Gastrocnemius medialis (tissue), 4 donors: ENCODE measurements at regions not wholly inside any gene's neighbourhood (a gene's known extent, or its start where the extent isn't known, plus 50 kb on each side); places are given as distances from the start of the nearest gene placed in this dataset.

Experiments used
- ATAC-seq, 2 donors: fragments of 150-250 bp; one replicate each; pipeline ENCODE4 v1.9.1; 2016
- DNase-seq, 2 donors: peaks; one replicate each; pipeline ENCODE4 v3.0.0-alpha.2; 2019
- H3K27ac ChIP-seq, 4 donors: fragments of 200-600 bp; sonication (generic); 1 replicate in 1 of 4; 2 replicates in 3 of 4; pipeline ENCODE4 v1.5.1; 2016 to 2018; ENCODE audit warnings: mild to moderate bottlenecking in 2 of 4, moderate library complexity in 1 of 4
- H3K27me3 ChIP-seq, 3 donors: fragments of 200-600 bp; sonication (generic) in 2 of 3; 1 replicate in 1 of 3; 2 replicates in 2 of 3; pipeline versions ENCODE4 v1.5.1 to v1.6.0; 2016 to 2019; ENCODE audit warnings: mild to moderate bottlenecking in 1 of 3, moderate library complexity in 1 of 3
- H3K36me3 ChIP-seq, 2 donors: fragments of 200-600 bp; sonication (generic) in 1 of 2; one replicate each; pipeline ENCODE4 v1.5.1; 2017 to 2018
- H3K4me1 ChIP-seq, 2 donors: fragments of 200-600 bp; sonication (generic) in 1 of 2; one replicate each; pipeline ENCODE4 v1.5.1; 2016 to 2017; ENCODE audit warnings: mild to moderate bottlenecking in 2 of 2
- H3K4me3 ChIP-seq, 4 donors: fragments of 200-600 bp; sonication (generic) in 3 of 4; 1 replicate in 1 of 4; 2 replicates in 3 of 4; pipeline ENCODE4 v1.5.1; 2016 to 2019; ENCODE audit warnings: mild to moderate bottlenecking in 2 of 4
- H3K9me3 ChIP-seq, 3 donors: fragments of 200-600 bp; sonication (generic) in 2 of 3; 1 replicate in 1 of 3; 2 replicates in 2 of 3; pipeline ENCODE4 v1.5.1; 2016 to 2019
- POLR2A ChIP-seq, 2 donors: fragments of 450-650 bp; IDR thresholded peaks; one replicate each; pipeline ENCODE4 v1.6.1; 2017; ENCODE audit warnings: antibody characterized with exemption in 2 of 2, mild to moderate bottlenecking in 2 of 2, moderate library complexity in 2 of 2
- in situ Hi-C, 4 donors: fragments of 200-750 bp; cut with MboI; loops; one replicate each; pipeline versions ENCODE4 v1.15.0 to v1.8.0; 2017; ENCODE audit warnings: low sequenced_read_pairs in 4 of 4
- intact Hi-C: fragments of 100-400 bp; cut with DNase I; formaldehyde crosslinking; loops from one replicate; pipeline ENCODE4 v1.15.1; 2023; ENCODE audit warnings: low total_unique reads
- TF ChIP-seq, protein P1 (sequence below), 5 experiments: fragments of 450-650 bp in 3 of 5; fragments of 200-600 bp in 2 of 5; sonication (generic) in 2 of 5; IDR thresholded peaks in 4 of 5; conservative IDR thresholded peaks in 1 of 5; 1 replicate in 4 of 5; 2 replicates in 1 of 5; pipeline ENCODE4 v1.5.1; 2016 to 2019; ENCODE audit warnings: antibody characterized with exemption in 5 of 5, mild to moderate bottlenecking in 3 of 5, moderate library complexity in 3 of 5

DNA sequence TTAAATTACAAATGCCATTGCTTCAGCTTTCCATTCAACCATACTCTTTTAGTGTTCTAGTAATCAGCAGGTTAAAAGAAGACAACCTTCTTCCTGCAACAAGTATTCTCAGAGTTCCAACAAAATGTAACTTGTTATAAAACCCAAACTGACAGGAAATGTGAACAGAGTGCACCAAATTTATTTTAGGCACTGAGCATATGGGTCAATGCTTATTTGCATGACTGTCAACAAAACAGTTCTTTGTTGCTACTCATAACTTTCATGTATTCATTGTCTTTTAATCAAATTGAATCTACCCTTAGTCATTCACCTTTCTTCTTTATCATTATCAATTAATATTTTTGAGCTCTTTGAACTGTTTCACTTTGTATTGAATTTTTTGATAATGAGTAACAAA is 554.1 kb downstream of the DACH1 start:
- Histone ChIP-seq H3K9me3 (no peaks in the 10 kb centered on the region), H3K27ac (no peak overlapping the region), H3K27me3 (no peaks in the 10 kb centered on the region), H3K4me1 (no peaks in the 10 kb centered on the region), H3K36me3 (no peaks in the 10 kb centered on the region), H3K4me3 (no peak overlapping the region)
- TF ChIP-seq, protein P1, sequence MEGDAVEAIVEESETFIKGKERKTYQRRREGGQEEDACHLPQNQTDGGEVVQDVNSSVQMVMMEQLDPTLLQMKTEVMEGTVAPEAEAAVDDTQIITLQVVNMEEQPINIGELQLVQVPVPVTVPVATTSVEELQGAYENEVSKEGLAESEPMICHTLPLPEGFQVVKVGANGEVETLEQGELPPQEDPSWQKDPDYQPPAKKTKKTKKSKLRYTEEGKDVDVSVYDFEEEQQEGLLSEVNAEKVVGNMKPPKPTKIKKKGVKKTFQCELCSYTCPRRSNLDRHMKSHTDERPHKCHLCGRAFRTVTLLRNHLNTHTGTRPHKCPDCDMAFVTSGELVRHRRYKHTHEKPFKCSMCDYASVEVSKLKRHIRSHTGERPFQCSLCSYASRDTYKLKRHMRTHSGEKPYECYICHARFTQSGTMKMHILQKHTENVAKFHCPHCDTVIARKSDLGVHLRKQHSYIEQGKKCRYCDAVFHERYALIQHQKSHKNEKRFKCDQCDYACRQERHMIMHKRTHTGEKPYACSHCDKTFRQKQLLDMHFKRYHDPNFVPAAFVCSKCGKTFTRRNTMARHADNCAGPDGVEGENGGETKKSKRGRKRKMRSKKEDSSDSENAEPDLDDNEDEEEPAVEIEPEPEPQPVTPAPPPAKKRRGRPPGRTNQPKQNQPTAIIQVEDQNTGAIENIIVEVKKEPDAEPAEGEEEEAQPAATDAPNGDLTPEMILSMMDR (IDR thresholded peaks at IDR 0.05 in 4 of 5, conservative IDR thresholded peaks at IDR 0.05 in 1 of 5) = no peak
- no peak for TF ChIP-seq POLR2A (IDR thresholded peaks at IDR 0.05)
- in situ Hi-C loops = no loop called here
- no peak for DNase-seq
- ATAC-seq = no peak
- intact Hi-C loops = no loop called here

DNA sequence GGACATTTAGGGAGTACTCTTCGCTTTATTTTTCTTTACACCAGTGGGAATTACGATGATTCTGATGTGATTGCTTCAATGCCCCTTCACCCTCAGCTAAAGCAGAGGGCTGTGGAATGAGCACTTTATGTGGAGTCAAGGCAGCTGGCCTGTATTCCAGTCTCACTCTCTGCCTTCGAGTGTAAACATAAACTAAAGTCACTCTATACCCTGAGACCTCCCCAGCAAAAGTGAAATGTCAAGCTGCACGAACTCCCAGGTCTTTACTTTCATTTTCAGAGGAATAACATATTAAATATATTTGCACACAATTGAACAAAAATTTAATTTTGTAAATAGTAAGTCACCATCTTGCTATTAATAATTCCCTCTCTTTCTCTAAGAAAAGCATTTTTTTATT is 557.1 kb downstream of the DACH1 start:
- H3K4me3 ChIP-seq = no peak overlapping the region
- in situ Hi-C loops = no loop called here

DNA sequence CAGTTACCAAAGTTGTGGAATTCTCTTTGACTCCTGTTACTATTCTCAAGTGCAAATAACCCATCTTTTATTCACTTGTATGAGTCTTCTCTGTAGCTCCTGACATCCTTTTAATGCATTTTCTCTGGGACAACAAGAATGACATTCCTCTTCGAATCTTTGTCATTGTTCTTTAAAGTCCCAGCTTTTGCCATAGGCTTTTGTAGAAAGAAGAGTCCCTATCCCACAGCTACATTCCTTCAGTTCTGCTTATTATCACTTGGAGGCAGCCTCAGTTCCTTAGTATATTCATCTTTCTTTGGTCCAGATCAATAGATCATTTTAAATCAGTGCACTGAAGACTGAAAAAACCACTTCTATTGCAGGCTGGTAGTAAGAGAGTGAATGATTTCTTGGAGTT is 560.2 kb downstream of the DACH1 start:
- no peak overlapping the region for H3K4me3 ChIP-seq
- H3K4me1 ChIP-seq = no peaks in the 10 kb centered on the region
- H3K27me3 ChIP-seq = no peaks in the 10 kb centered on the region
- TF ChIP-seq POLR2A (IDR thresholded peaks at IDR 0.05) = no peak
- TF ChIP-seq, protein P1 (IDR thresholded peaks at IDR 0.05 in 4 of 5, conservative IDR thresholded peaks at IDR 0.05 in 1 of 5) = no peak
- H3K36me3 ChIP-seq = no peaks in the 10 kb centered on the region
- ATAC-seq = no peak
- H3K9me3 ChIP-seq = no peaks in the 10 kb centered on the region
- in situ Hi-C loops = no loop called here
- DNase-seq = no peak
- intact Hi-C loops = loop anchor here (10.0 kb wide), 1 partner anchor 568 kb away; no protein-coding TSS in a partner anchor
- H3K27ac ChIP-seq = no peak overlapping the region

More for the DNA sequence above, 557.1 kb downstream of the DACH1 start:
- H3K36me3 ChIP-seq = no peaks in the 10 kb centered on the region
- no peak for ATAC-seq
- intact Hi-C loops = loop anchor here (10.0 kb wide), 1 partner anchor 565 kb away; no protein-coding TSS in a partner anchor
- H3K9me3 ChIP-seq = no peaks in the 10 kb centered on the region
- H3K27ac ChIP-seq = no peak overlapping the region
- TF ChIP-seq POLR2A (IDR thresholded peaks at IDR 0.05) = no peak
- TF ChIP-seq, protein P1 (IDR thresholded peaks at IDR 0.05 in 4 of 5, conservative IDR thresholded peaks at IDR 0.05 in 1 of 5) = no peak
- DNase-seq = no peak
- no peaks in the 10 kb centered on the region for H3K4me1 ChIP-seq
- H3K27me3 ChIP-seq = no peaks in the 10 kb centered on the region

DNA sequence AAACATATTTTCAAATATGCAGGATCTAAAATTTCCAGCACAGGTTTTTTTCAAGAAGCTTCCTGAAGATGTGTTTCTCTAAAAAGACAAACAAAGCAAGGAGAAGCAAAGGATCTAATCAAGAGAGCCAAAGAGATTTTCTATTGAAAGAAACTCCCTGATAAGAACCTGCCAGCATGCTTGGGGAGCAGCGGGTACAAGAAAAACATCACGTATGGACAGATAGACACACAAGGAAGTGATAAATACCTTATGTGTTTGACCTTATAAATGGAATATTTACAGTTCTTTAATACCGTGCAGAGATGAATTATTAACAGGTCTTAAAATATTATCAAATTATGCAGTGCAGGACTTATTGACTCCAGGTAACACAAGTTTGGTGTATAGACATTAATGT is 562.1 kb downstream of the DACH1 start:
- intact Hi-C loops (loop anchor here (10.0 kb wide), 1 partner anchor 570 kb away; no protein-coding TSS in a partner anchor), in situ Hi-C loops (no loop called here)
- Histone ChIP-seq H3K9me3 (no peaks in the 10 kb centered on the region), H3K27ac (no peak overlapping the region), H3K36me3 (no peaks in the 10 kb centered on the region), H3K4me1 (no peaks in the 10 kb centered on the region), H3K4me3 (no peak overlapping the region), H3K27me3 (no peaks in the 10 kb centered on the region)
- TF ChIP-seq, protein P1 (IDR thresholded peaks at IDR 0.05 in 4 of 5, conservative IDR thresholded peaks at IDR 0.05 in 1 of 5) = no peak
- no peak for TF ChIP-seq POLR2A (IDR thresholded peaks at IDR 0.05)
- DNase-seq = no peak
- no peak for ATAC-seq

DNA sequence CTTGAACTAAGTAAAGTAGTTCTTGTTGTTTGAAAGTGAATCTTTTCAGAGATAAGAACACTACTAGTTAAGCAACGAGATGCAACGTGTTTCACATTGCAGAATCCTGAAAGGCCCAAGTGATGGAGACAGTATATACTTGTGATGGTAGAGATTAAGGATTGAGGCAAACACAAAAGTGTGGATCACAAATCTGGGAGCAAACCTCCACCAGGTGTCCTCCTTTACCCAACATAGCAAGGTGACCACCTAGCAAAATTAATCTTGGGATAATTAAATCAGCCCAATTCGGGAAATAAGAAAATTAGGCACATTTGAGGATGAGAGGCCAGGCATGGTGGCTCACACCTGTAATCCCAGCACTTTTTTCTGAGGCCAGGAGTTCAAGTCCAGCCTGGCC is 563.9 kb downstream of the DACH1 start:
- TF ChIP-seq POLR2A (IDR thresholded peaks at IDR 0.05) = no peak
- Histone ChIP-seq H3K9me3 (no peaks in the 10 kb centered on the region), H3K4me1 (no peaks in the 10 kb centered on the region), H3K36me3 (no peaks in the 10 kb centered on the region), H3K27me3 (no peaks in the 10 kb centered on the region), H3K27ac (no peak overlapping the region), H3K4me3 (no peak overlapping the region)
- DNase-seq (no peak), ATAC-seq (no peak)
- in situ Hi-C loops (no loop called here), intact Hi-C loops (loop anchor here (10.0 kb wide), 1 partner anchor 572 kb away; no protein-coding TSS in a partner anchor)
